ENCODE measurements at regions not wholly inside any gene's neighbourhood (a gene's known extent, or its start where the extent isn't known, plus 50 kb on each side); places are given as distances from the start of the nearest gene placed in this dataset.

DNA sequence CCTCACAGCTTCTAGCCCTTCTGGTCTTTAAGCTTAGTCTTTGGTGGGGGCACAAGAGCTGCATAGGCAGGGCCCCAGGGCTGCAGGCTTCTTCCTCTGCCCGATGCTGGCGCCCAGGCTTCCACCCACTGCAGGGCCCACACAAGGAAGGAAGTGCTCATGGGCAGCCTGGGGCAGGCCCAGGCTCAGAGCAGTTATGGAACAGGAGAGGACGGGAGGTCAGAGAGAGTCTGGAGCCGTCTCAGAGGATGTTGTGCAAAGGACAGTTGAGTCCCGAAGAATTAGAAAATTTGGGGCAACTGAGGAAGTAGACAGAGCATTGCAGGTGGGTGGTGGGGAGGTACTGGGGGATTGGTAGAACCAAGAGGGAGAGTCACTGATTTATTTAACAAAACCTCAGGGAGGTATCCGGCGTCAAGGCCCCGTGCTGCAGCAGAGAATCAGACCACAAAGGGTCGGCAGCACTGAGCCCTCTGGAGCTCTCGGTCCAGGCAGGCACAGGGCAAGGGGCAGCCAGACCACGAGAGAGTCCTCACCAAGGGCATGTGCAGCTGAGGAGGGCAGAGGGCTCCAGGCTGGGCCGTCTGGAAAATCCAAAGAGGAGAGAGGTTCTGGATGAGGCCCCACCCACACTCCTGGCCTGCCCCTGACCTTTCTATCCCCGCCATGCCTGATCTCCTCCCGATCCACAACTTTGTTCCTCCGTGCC, 110.8 kb upstream of the GLI2 start:
- Histone ChIP-seq H3K4me2 (no peak overlapping the region), H3K9me3 (ENCODE audit: low read depth) (no peaks in the 10 kb centered on the region), H3K27me3 (no peaks in the 10 kb centered on the region), H3K36me3 (replicated peaks; ENCODE audit: insufficient read depth, low read depth) (no peaks in the 10 kb centered on the region), H2AFZ (no peak overlapping the region), H3K79me2 (no peaks in the 10 kb centered on the region), H3K27ac (no peak overlapping the region), H3K9me2 (replicated peaks; ENCODE audit: insufficient read depth) (no peaks in the 10 kb centered on the region), H3K4me1 (ENCODE audit: insufficient read depth) (peaks cover 15% of the 10 kb centered on the region), H3K4me3 (no peak overlapping the region), H4K20me1 (ENCODE audit: insufficient read depth, poor library complexity, severe bottlenecking) (no peaks in the 10 kb centered on the region)
- TF ChIP-seq EZH2 (IDR thresholded peaks at IDR 0.05; ENCODE audit: borderline replicate concordance), result no peak
- no peak for TF ChIP-seq EZH2phosphoT487 (IDR thresholded peaks at IDR 0.05; ENCODE audit: low read depth, severe bottlenecking, unreplicated experiment)
- TF ChIP-seq, protein P1, sequence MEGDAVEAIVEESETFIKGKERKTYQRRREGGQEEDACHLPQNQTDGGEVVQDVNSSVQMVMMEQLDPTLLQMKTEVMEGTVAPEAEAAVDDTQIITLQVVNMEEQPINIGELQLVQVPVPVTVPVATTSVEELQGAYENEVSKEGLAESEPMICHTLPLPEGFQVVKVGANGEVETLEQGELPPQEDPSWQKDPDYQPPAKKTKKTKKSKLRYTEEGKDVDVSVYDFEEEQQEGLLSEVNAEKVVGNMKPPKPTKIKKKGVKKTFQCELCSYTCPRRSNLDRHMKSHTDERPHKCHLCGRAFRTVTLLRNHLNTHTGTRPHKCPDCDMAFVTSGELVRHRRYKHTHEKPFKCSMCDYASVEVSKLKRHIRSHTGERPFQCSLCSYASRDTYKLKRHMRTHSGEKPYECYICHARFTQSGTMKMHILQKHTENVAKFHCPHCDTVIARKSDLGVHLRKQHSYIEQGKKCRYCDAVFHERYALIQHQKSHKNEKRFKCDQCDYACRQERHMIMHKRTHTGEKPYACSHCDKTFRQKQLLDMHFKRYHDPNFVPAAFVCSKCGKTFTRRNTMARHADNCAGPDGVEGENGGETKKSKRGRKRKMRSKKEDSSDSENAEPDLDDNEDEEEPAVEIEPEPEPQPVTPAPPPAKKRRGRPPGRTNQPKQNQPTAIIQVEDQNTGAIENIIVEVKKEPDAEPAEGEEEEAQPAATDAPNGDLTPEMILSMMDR (IDR thresholded peaks at IDR 0.05; ENCODE audit: poor library complexity), result no peak
- WGBS (ENCODE audit: low lambda C conversion rate, missing lambda C conversion rate), result 84% methylated on average over 15 of the region's 15 CpGs
- no peak for DNase-seq (ENCODE audit: low spot score)

DNA sequence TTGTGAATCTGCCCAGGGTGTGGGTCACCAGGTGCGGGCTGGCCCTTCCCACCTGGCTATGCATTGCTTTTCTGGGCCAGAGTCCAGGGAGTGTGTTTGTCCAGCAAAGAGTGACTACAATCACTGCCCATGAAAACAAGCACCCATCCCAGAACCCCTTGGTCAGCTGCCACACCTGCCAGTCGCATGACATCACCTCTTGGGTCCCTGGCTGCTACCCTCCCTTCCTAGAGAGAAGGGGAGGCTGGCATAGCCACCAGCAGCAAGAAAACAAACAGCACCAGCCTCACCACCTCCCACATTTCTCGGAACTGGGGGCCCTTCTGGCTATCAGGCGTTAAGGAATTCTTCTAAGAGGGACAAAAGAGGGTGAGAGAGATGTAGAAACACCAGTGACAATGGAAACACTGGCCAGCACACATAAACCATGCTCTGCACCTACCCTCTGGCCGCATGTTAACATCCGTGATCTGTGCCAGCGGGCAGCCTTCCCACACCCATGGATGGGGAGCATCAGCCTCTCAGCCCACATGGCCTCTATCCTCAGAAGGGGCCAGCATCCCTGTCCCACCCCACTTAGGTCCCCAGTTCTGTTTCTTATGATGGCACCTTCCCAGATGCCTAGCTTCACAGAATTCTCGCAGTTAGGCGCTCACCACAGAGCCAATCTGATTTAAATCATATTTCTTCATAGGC, 109.7 kb upstream of the GLI2 start:
- Histone ChIP-seq H4K20me1 (ENCODE audit: insufficient read depth, poor library complexity, severe bottlenecking) (no peaks in the 10 kb centered on the region), H3K9me3 (ENCODE audit: low read depth) (no peaks in the 10 kb centered on the region), H3K4me3 (no peak overlapping the region), H2AFZ (no peak overlapping the region), H3K79me2 (no peaks in the 10 kb centered on the region), H3K27me3 (no peaks in the 10 kb centered on the region), H3K27ac (no peak overlapping the region), H3K4me2 (no peak overlapping the region), H3K9me2 (replicated peaks; ENCODE audit: insufficient read depth) (no peaks in the 10 kb centered on the region), H3K4me1 (ENCODE audit: insufficient read depth) (peaks cover 17% of the 10 kb centered on the region), H3K36me3 (replicated peaks; ENCODE audit: insufficient read depth, low read depth) (no peaks in the 10 kb centered on the region)
- TF ChIP-seq, protein P1 (IDR thresholded peaks at IDR 0.05; ENCODE audit: poor library complexity), result no peak
- no peak for TF ChIP-seq EZH2 (IDR thresholded peaks at IDR 0.05; ENCODE audit: borderline replicate concordance)
- no peak for TF ChIP-seq EZH2phosphoT487 (IDR thresholded peaks at IDR 0.05; ENCODE audit: low read depth, severe bottlenecking, unreplicated experiment)
- 83% methylated on average over 9 of the region's 9 CpGs for WGBS (ENCODE audit: low lambda C conversion rate, missing lambda C conversion rate)
- DNase-seq (ENCODE audit: low spot score), result peak; percentile 50

DNA sequence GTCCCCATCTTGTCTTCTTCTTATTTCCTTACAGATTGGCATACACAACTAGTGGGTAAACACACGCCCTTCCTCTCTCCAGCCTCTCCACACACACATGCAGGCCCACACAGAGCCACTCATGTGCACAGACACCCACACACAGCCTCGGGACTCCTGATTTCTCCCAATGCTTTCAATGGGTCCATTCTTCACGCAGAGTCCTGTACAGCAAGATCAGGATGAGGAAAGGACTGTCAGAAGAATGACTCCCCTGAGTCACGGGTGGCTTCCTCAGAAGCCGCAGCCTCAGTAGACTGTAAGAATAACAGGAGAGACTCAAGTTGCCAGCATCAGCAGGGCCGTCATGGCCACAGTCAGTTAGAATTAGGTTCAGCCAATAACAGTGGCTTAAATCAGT, 109.1 kb upstream of the GLI2 start:
- H3K36me3 ChIP-seq (replicated peaks; ENCODE audit: insufficient read depth, low read depth), result no peaks in the 10 kb centered on the region
- no peak overlapping the region for H3K4me3 ChIP-seq
- H2AFZ ChIP-seq, result no peak overlapping the region
- H3K4me1 ChIP-seq (ENCODE audit: insufficient read depth), result peaks cover 23% of the 10 kb centered on the region
- TF ChIP-seq EZH2phosphoT487 (IDR thresholded peaks at IDR 0.05; ENCODE audit: low read depth, severe bottlenecking, unreplicated experiment), result no peak
- H3K27ac ChIP-seq, result no peak overlapping the region
- H3K79me2 ChIP-seq, result no peaks in the 10 kb centered on the region
- no peak for DNase-seq (ENCODE audit: low spot score)
- H3K4me2 ChIP-seq, result no peak overlapping the region
- no peaks in the 10 kb centered on the region for H3K27me3 ChIP-seq
- no peaks in the 10 kb centered on the region for H3K9me2 ChIP-seq (replicated peaks; ENCODE audit: insufficient read depth)
- H3K9me3 ChIP-seq (ENCODE audit: low read depth), result no peaks in the 10 kb centered on the region
- no peaks in the 10 kb centered on the region for H4K20me1 ChIP-seq (ENCODE audit: insufficient read depth, poor library complexity, severe bottlenecking)
- 90% methylated on average over 6 of the region's 6 CpGs for WGBS (ENCODE audit: low lambda C conversion rate, missing lambda C conversion rate)

DNA sequence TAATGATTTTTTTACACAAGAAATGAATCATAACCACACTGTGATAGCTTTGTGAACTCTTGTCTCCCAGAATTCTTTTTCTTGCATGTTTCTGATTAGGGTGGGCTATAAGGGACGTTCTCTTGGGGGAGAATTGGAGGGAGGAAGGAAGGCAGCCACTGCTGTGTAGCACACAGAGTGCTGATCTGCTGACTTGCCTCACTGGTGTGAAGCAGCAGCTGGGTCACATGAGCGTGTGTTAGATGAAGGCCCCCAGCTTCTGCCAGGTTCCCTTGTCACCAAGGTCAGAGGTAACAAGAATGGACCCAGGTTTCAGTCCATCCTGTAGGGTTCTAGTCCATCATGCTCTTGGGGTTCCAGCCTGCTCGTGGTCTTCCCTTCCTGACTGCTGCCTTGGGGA, 107.4 kb upstream of the GLI2 start:
- Histone ChIP-seq H3K79me2 (no peaks in the 10 kb centered on the region), H3K9me3 (ENCODE audit: low read depth) (no peaks in the 10 kb centered on the region), H3K36me3 (replicated peaks; ENCODE audit: insufficient read depth, low read depth) (no peaks in the 10 kb centered on the region), H3K27me3 (no peaks in the 10 kb centered on the region), H3K4me1 (ENCODE audit: insufficient read depth) (peaks cover 32% of the 10 kb centered on the region), H3K9me2 (replicated peaks; ENCODE audit: insufficient read depth) (no peaks in the 10 kb centered on the region), H3K4me2 (no peak overlapping the region), H3K4me3 (no peak overlapping the region), H2AFZ (no peak overlapping the region), H4K20me1 (ENCODE audit: insufficient read depth, poor library complexity, severe bottlenecking) (no peaks in the 10 kb centered on the region), H3K27ac (no peak overlapping the region)
- TF ChIP-seq EZH2phosphoT487 (IDR thresholded peaks at IDR 0.05; ENCODE audit: low read depth, severe bottlenecking, unreplicated experiment) (no peak), EZH2 (IDR thresholded peaks at IDR 0.05; ENCODE audit: borderline replicate concordance) (no peak)
- TF ChIP-seq, protein P1 (IDR thresholded peaks at IDR 0.05; ENCODE audit: poor library complexity), result no peak
- no peak for DNase-seq (ENCODE audit: low spot score)
- 85% methylated on average over 3 of the region's 3 CpGs for WGBS (ENCODE audit: low lambda C conversion rate, missing lambda C conversion rate)

Data from hepatocyte (in vitro differentiated cells).